AG10803 (cell line): ENCODE measurements at regions not wholly inside any gene's neighbourhood (a gene's known extent, or its start where the extent isn't known, plus 50 kb on each side); places are given as distances from the start of the nearest gene placed in this dataset.

Source experiments
- DNase-seq: peaks from one replicate; pipeline ENCODE4 v3.0.0; 2010; ENCODE audit warnings: low read depth
- H3K4me3 ChIP-seq: 2 replicates; pipeline ENCODE4 v1.5.1; 2011; ENCODE audit warnings: mild to moderate bottlenecking, low read length, control low read depth
- CTCF ChIP-seq: conservative IDR thresholded peaks from 2 replicates; pipeline ENCODE4 v1.5.1; 2011; ENCODE audit warnings: mild to moderate bottlenecking, low read length, control low read depth, inconsistent platforms

GRCh38 chr9:106657926-106658325 lies 205.0 kb upstream of the ZNF462 start:
- no peak overlapping the region for H3K4me3 ChIP-seq

GRCh38 chr9:106668534-106668933 lies 194.4 kb upstream of the ZNF462 start:
- no peak for TF ChIP-seq CTCF
- H3K4me3 ChIP-seq, result no peak overlapping the region

More at GRCh38 chr9:106657926-106658325, 205.0 kb upstream of the ZNF462 start:
- no peak for TF ChIP-seq CTCF
- DNase-seq, result no peak

GRCh38 chr9:106669835-106670234 lies 193.1 kb upstream of the ZNF462 start:
- H3K4me3 ChIP-seq, result no peak overlapping the region
- no peak for TF ChIP-seq CTCF
- no peak for DNase-seq

More at GRCh38 chr9:106668534-106668933, 194.4 kb upstream of the ZNF462 start:
- DNase-seq, result no peak

GRCh38 chr9:106670418-106670817 lies 192.5 kb upstream of the ZNF462 start:
- H3K4me3 ChIP-seq, result no peak overlapping the region
- no peak for TF ChIP-seq CTCF
- no peak for DNase-seq

GRCh38 chr9:106675780-106676179 lies 187.2 kb upstream of the ZNF462 start:
- no peak for TF ChIP-seq CTCF
- DNase-seq, result no peak
- no peak overlapping the region for H3K4me3 ChIP-seq

GRCh38 chr9:106677374-106677773 lies 185.6 kb upstream of the ZNF462 start:
- no peak for DNase-seq
- no peak for TF ChIP-seq CTCF
- H3K4me3 ChIP-seq, result no peak overlapping the region

- TF ChIP-seq CTCF, result no peak
- DNase-seq, result no peak
- H3K4me3 ChIP-seq, result no peak overlapping the region
Observed at GRCh38 chr9:106677830-106678229, 185.1 kb upstream of the ZNF462 start.
